Activated CD4-positive, alpha-beta T cell treated with anti-CD3 and anti-CD28 coated beads, Interleukin-2, amount 10 ng/mL, durations not matched to agents 7 days and 5 days (primary cell): ENCODE measurements at regions not wholly inside any gene's neighbourhood (a gene's known extent, or its start where the extent isn't known, plus 50 kb on each side); places are given as distances from the start of the nearest gene placed in this dataset.

ENCODE experiments used
- CTCF ChIA-PET: fragments of 350-600 bp; sonication (Branson Sonifier 250); formaldehyde crosslinking; loops from one replicate; lab custom pipeline; 2021; ENCODE audit warnings: antibody characterized with exemption; lab: Charles Lee
- POLR2A ChIA-PET: fragments of 350-600 bp; sonication (Branson Sonifier 250); formaldehyde crosslinking; loops from one replicate; lab custom pipeline; 2021; ENCODE audit warnings: antibody characterized with exemption; lab: Charles Lee
- DNase-seq: peaks from one replicate; pipeline ENCODE4 v3.0.0-alpha.2; 2020
- H3K27ac Mint-ChIP-seq: one replicate; pipeline ENCODE4 v1.8.0; 2021; ENCODE audit warnings: mild to moderate bottlenecking, moderate library complexity, mixed read lengths
- H3K27me3 Mint-ChIP-seq: one replicate; pipeline ENCODE4 v1.8.0; 2021; ENCODE audit warnings: mixed read lengths
- H3K36me3 Mint-ChIP-seq: one replicate; pipeline ENCODE4 v1.8.0; 2021; ENCODE audit warnings: low read depth, mixed read lengths
- H3K4me1 Mint-ChIP-seq: one replicate; pipeline ENCODE4 v1.8.0; 2021; ENCODE audit warnings: mixed read lengths
- H3K4me3 Mint-ChIP-seq: one replicate; pipeline ENCODE4 v1.8.0; 2021; ENCODE audit warnings: mild to moderate bottlenecking, moderate library complexity, mixed read lengths
- H3K9me3 Mint-ChIP-seq: one replicate; pipeline ENCODE4 v1.8.0; 2021; ENCODE audit warnings: mixed read lengths

DNA sequence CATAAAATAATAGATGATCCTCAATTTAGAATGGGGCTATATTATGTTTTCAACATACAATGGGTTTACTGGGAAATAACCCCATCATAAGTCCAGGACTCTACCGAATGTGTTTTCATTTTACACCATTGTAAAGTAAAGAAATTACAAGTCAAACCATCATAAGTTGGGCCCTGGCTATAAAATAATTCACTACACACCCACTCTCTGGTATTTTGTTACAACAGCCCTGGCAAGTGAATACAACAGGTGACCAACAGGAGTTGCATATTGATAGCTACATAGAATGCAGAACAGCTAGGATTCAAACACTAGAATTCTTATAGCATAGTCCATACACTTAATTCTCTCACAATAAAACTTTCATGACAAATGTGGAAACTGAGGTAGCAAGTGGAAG, 673.0 kb upstream of the CA10 start:
- no peaks in the 10 kb centered on the region for H3K27me3 Mint-ChIP-seq
- no peaks in the 10 kb centered on the region for H3K4me1 Mint-ChIP-seq
- DNase-seq = no peak
- no peak overlapping the region for H3K4me3 Mint-ChIP-seq
- H3K27ac Mint-ChIP-seq = no peak overlapping the region
- peaks cover 6% of the 10 kb centered on the region for H3K9me3 Mint-ChIP-seq
- H3K36me3 Mint-ChIP-seq = no peaks in the 10 kb centered on the region
- ChIA-PET CTCF (no interaction called here), POLR2A (no interaction called here)

- CTCF ChIA-PET = no interaction called here
- H3K4me1 Mint-ChIP-seq = no peaks in the 10 kb centered on the region
- H3K4me3 Mint-ChIP-seq = no peak overlapping the region
- no peak for DNase-seq
- POLR2A ChIA-PET = no interaction called here
- H3K27me3 Mint-ChIP-seq = no peaks in the 10 kb centered on the region
- H3K27ac Mint-ChIP-seq = no peak overlapping the region
- H3K9me3 Mint-ChIP-seq = peaks cover 3% of the 10 kb centered on the region
- H3K36me3 Mint-ChIP-seq = no peaks in the 10 kb centered on the region
Observed at GRCh38 chr17:52828621-52829020, 670.1 kb upstream of the CA10 start.

- POLR2A ChIA-PET = no interaction called here
- Mint-ChIP-seq H3K4me1 (no peaks in the 10 kb centered on the region), H3K9me3 (peaks cover 3% of the 10 kb centered on the region), H3K27me3 (no peaks in the 10 kb centered on the region), H3K27ac (no peak overlapping the region), H3K36me3 (no peaks in the 10 kb centered on the region), H3K4me3 (no peak overlapping the region)
- CTCF ChIA-PET = no interaction called here
- DNase-seq = no peak
Observed at GRCh38 chr17:52827526-52827925, 669.0 kb upstream of the CA10 start.

DNA sequence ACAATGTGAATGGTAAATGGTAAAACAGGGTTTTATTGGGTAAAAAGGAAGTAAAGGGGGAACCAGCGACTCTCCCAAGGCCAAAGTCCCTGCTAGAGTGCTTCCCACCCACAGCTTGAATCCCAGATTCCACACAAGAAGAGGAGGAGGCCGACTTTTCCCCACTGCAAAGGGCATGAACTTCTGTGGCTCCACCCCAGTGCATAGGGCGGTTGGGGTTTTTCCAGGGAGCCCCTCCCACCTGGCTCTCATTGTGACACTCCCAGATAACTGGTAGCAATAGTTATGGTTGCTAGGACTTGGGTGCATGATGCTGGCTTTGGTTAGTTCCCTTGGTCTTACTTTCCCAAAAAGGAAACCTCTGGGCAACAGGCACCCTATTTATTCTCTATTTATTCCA, 666.0 kb upstream of the CA10 start:
- Mint-ChIP-seq H3K27me3 (no peaks in the 10 kb centered on the region), H3K9me3 (peaks cover 3% of the 10 kb centered on the region), H3K4me1 (no peaks in the 10 kb centered on the region), H3K36me3 (no peaks in the 10 kb centered on the region), H3K27ac (no peak overlapping the region), H3K4me3 (no peak overlapping the region)
- ChIA-PET POLR2A (no interaction called here), CTCF (no interaction called here)
- DNase-seq = no peak

DNA sequence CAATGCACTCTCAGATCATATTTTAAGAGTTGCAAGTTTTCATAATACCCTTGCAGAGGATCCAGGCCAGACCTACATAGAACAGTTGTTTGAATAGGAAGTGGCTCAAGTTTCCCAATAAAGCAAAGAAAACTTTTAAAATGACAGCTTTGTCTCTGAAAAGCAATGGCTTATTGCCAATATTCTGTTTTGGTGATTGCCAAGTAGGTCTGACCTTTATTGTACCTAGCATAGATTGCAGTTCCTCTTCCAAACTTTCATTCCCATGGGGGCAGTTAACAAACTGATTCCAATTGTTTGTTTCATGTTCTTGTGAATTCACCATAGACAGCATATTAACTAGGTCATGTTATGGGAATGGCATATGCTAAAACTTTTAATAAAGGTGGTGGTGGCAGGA, 664.6 kb upstream of the CA10 start:
- H3K36me3 Mint-ChIP-seq = no peaks in the 10 kb centered on the region
- CTCF ChIA-PET = no interaction called here
- peaks cover 3% of the 10 kb centered on the region for H3K9me3 Mint-ChIP-seq
- no peak overlapping the region for H3K27ac Mint-ChIP-seq
- H3K4me1 Mint-ChIP-seq = no peaks in the 10 kb centered on the region
- H3K27me3 Mint-ChIP-seq = no peaks in the 10 kb centered on the region
- H3K4me3 Mint-ChIP-seq = no peak overlapping the region
- no peak for DNase-seq
- POLR2A ChIA-PET = no interaction called here

DNA sequence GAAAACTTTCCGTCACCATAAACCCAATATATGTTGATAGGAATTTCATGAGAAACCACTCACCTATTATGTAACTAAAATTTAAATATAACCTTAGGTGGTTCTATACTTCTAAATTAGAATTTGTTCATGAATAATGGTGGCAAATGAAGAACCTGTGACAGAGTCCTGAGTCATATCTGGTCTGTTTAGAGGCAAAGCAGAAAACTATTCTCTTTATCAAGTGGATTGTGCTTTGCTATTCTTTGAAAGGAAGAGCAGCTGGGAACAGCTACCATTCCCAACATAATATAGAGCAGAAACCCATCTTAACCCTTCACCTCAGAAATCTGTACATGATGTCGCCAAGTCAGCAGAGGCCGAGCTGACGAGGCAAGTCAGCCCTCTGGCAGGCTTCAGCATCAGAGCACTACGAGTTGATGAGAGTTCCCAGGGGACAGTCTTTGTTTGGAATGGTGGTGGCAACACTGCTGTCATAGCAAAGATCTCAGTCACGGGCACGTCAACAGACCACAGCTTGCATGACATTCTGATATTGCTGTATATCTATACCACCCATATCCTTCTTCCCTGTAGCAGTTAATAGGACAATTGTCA, 631.9 kb upstream of the CA10 start:
- DNase-seq = no peak
- ChIA-PET CTCF (no interaction called here), POLR2A (no interaction called here)
- peaks cover 2% of the 10 kb centered on the region for H3K9me3 Mint-ChIP-seq
- H3K4me1 Mint-ChIP-seq = no peaks in the 10 kb centered on the region
- no peak overlapping the region for H3K27ac Mint-ChIP-seq
- H3K4me3 Mint-ChIP-seq = no peak overlapping the region
- H3K27me3 Mint-ChIP-seq = no peaks in the 10 kb centered on the region
- no peaks in the 10 kb centered on the region for H3K36me3 Mint-ChIP-seq

DNA sequence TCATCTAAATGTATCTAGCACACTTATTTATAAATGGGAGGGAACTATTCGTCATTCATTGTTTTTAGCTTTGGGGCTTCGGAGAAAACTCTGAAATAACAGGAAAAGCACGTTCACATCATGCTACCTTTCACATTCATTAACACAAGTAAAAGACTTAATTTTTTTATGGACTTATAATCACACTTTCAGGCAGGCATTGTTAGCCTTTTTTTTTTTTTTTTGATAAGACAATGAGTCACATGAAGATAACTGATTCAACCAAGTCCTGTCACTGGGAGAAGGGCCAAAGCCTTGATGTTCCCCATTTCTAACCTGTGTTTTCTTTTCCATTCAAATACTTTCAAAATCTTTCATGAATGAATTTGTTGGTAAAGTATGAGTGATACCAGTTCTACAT, 631.3 kb upstream of the CA10 start:
- Mint-ChIP-seq H3K4me1 (no peaks in the 10 kb centered on the region), H3K36me3 (no peaks in the 10 kb centered on the region), H3K27me3 (no peaks in the 10 kb centered on the region), H3K4me3 (no peak overlapping the region), H3K9me3 (peaks cover 2% of the 10 kb centered on the region), H3K27ac (no peak overlapping the region)
- ChIA-PET POLR2A (no interaction called here), CTCF (no interaction called here)
- DNase-seq = no peak

DNA sequence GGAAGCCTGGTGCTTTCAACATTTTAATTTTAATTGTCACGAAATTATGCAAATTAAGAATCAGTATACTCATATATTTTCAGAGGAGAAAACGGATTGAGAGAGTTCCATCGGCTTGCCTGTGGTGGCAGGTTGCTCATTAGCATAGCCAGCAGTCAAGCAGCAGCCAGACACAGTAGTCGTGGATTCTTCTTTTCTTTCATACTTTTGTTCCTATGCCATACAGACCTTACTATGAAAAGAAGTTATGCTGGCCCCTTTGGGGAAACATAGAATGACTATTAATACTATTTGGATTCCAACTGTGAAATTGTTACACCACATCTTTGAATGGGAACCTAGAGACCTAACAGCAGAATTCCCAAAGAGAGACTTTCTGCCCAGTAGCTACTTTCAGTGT, 617.7 kb upstream of the CA10 start:
- ChIA-PET CTCF (no interaction called here), POLR2A (no interaction called here)
- Mint-ChIP-seq H3K4me3 (no peak overlapping the region), H3K36me3 (no peaks in the 10 kb centered on the region), H3K27ac (no peak overlapping the region), H3K4me1 (no peaks in the 10 kb centered on the region), H3K27me3 (no peaks in the 10 kb centered on the region), H3K9me3 (peaks cover 10% of the 10 kb centered on the region)
- no peak for DNase-seq

- no peaks in the 10 kb centered on the region for H3K36me3 Mint-ChIP-seq
- no peak for DNase-seq
- no peak overlapping the region for H3K27ac Mint-ChIP-seq
- CTCF ChIA-PET = no interaction called here
- no peak overlapping the region for H3K4me3 Mint-ChIP-seq
- peaks cover 5% of the 10 kb centered on the region for H3K9me3 Mint-ChIP-seq
- POLR2A ChIA-PET = no interaction called here
- no peaks in the 10 kb centered on the region for H3K27me3 Mint-ChIP-seq
- H3K4me1 Mint-ChIP-seq = no peaks in the 10 kb centered on the region
Observed at GRCh38 chr17:52762794-52763167, 604.3 kb upstream of the CA10 start.

DNA sequence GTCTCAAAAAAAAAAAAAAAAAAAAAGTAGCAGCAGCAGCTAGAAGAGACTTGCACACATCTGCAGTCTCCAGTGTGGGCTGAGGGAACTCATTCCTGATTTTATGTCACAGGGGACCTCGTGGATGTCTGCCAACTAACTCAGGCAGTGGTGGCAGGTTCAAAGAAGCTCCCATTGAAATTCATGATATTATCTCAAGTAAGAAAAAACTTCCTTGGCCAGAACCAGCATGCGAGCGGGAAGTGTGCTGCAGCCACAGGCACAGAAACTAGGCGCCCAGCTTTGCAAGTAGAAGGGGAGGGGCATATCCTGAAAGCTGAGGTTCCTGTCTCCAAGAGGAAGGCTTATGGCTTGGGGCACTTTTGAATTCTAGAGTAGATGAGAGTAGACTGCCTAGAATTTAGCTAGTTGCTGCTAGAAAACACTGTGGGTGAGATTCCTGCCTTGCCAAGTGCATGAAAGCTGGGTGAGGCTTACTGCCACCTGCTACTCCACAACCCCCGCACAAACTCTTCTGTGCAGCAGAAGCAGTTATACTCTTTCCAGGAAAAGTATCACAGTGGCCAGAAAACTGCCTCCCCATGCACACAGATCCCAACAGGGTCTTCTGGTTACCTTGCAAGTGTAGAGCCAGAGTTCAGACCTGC, 603.8 kb upstream of the CA10 start:
- no peak overlapping the region for H3K27ac Mint-ChIP-seq
- H3K27me3 Mint-ChIP-seq = no peaks in the 10 kb centered on the region
- POLR2A ChIA-PET = no interaction called here
- CTCF ChIA-PET = interaction anchor here (0.6 kb wide), 1 partner anchor 102 kb away, joined by 3 read pairs; no protein-coding TSS in a partner anchor
- H3K4me1 Mint-ChIP-seq = no peaks in the 10 kb centered on the region
- no peak overlapping the region for H3K4me3 Mint-ChIP-seq
- DNase-seq = no peak
- H3K36me3 Mint-ChIP-seq = no peaks in the 10 kb centered on the region
- peaks cover 5% of the 10 kb centered on the region for H3K9me3 Mint-ChIP-seq

- Mint-ChIP-seq H3K27ac (no peak overlapping the region), H3K9me3 (no peaks in the 10 kb centered on the region), H3K27me3 (no peaks in the 10 kb centered on the region), H3K36me3 (no peaks in the 10 kb centered on the region), H3K4me3 (no peak overlapping the region), H3K4me1 (no peaks in the 10 kb centered on the region)
- DNase-seq = no peak
- ChIA-PET POLR2A (no interaction called here), CTCF (no interaction called here)
Observed at GRCh38 chr17:52759864-52760263, 601.4 kb upstream of the CA10 start.

- Mint-ChIP-seq H3K36me3 (no peaks in the 10 kb centered on the region), H3K27ac (no peak overlapping the region), H3K4me1 (no peaks in the 10 kb centered on the region), H3K4me3 (no peak overlapping the region), H3K27me3 (no peaks in the 10 kb centered on the region), H3K9me3 (no peaks in the 10 kb centered on the region)
- no peak for DNase-seq
- POLR2A ChIA-PET = no interaction called here
- CTCF ChIA-PET = no interaction called here
Observed at GRCh38 chr17:52758481-52758880, 600.0 kb upstream of the CA10 start.

DNA sequence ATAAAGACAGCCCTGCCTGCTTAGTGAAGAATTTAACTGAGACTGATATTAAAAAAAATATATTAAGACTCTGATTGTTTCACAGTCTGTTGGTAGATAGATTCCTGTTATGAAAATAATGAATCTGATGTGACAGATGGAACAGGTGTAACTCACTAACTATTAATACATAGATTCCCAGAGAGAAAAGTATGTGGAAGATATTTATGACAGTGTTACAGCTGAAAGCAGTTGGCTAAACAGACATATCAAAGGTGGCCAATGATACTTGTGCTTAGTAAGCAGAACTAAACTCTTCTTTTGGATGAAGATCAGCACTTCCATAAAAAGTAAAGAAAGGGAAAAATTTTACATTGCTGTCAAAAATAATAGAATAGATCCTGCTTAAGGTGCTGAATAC, 598.2 kb upstream of the CA10 start:
- H3K4me3 Mint-ChIP-seq = no peak overlapping the region
- ChIA-PET POLR2A (no interaction called here), CTCF (no interaction called here)
- no peaks in the 10 kb centered on the region for H3K27me3 Mint-ChIP-seq
- H3K9me3 Mint-ChIP-seq = peaks cover 5% of the 10 kb centered on the region
- H3K4me1 Mint-ChIP-seq = no peaks in the 10 kb centered on the region
- H3K36me3 Mint-ChIP-seq = no peaks in the 10 kb centered on the region
- no peak overlapping the region for H3K27ac Mint-ChIP-seq
- DNase-seq = no peak

DNA sequence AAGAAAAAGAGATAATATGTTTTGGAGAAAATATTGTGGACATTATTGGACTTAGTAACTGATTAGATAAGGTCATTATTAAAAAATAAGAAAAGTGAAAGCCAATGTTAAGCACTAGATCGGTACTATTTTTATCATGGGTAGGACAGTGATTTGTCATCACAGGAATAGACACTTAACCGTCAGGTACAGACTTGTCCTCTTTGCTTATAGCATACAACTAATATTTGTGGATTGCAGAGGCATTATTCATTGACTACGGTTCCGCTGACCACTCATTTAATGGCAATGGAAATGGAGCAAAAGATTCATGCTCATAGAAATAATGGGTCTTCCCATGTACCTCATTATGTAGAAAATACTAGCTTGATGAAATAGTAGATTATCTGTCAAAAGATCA, 596.3 kb upstream of the CA10 start:
- Mint-ChIP-seq H3K9me3 (peaks cover 5% of the 10 kb centered on the region), H3K4me1 (no peaks in the 10 kb centered on the region), H3K4me3 (no peak overlapping the region), H3K27ac (no peak overlapping the region), H3K27me3 (no peaks in the 10 kb centered on the region), H3K36me3 (no peaks in the 10 kb centered on the region)
- DNase-seq = no peak
- CTCF ChIA-PET = no interaction called here
- POLR2A ChIA-PET = no interaction called here
